Ishikawa (cell line): ENCODE measurements at regions not wholly inside any gene's neighbourhood (a gene's known extent, or its start where the extent isn't known, plus 50 kb on each side); places are given as distances from the start of the nearest gene placed in this dataset.

Experiments
- CEBPB ChIP-seq: IDR thresholded peaks from 2 replicates; pipeline ENCODE4 v1.6.1; 2012
- CREB1 ChIP-seq: IDR thresholded peaks from 2 replicates; pipeline ENCODE4 v1.6.1; 2012; ENCODE audit warnings: low read depth
- EGR1 ChIP-seq: IDR thresholded peaks from 2 replicates; pipeline ENCODE4 v1.6.1; 2012
- EP300 ChIP-seq: IDR thresholded peaks from 2 replicates; pipeline ENCODE4 v1.6.1; 2012; ENCODE audit warnings: borderline replicate concordance
- FOXM1 ChIP-seq: IDR thresholded peaks from 2 replicates; pipeline ENCODE4 v1.6.1; 2012; ENCODE audit warnings: low read depth, borderline replicate concordance
- MAX ChIP-seq: IDR thresholded peaks from 2 replicates; pipeline ENCODE4 v1.6.1; 2012
- NFIC ChIP-seq: IDR thresholded peaks from 2 replicates; pipeline ENCODE4 v1.6.1; 2012
- RAD21 ChIP-seq: IDR thresholded peaks from 2 replicates; pipeline ENCODE4 v1.6.1; 2012; ENCODE audit warnings: low read depth
- TAF1 ChIP-seq: IDR thresholded peaks from 2 replicates; pipeline ENCODE4 v1.6.1; 2012; ENCODE audit warnings: low read depth, mild to moderate bottlenecking
- TCF12 ChIP-seq: IDR thresholded peaks from 2 replicates; pipeline ENCODE4 v1.6.1; 2012; ENCODE audit warnings: low read depth
- TEAD4 ChIP-seq: IDR thresholded peaks from 2 replicates; pipeline ENCODE4 v1.6.1; 2012
- YY1 ChIP-seq: IDR thresholded peaks from 2 replicates; pipeline ENCODE4 v1.6.1; 2012; ENCODE audit warnings: low read depth
- ZBTB7A ChIP-seq: IDR thresholded peaks from 2 replicates; pipeline ENCODE4 v1.6.1; 2012; ENCODE audit warnings: low read depth
- TF ChIP-seq, protein P1 (sequence below): IDR thresholded peaks from 2 replicates; pipeline ENCODE4 v1.6.1; 2012
- TF ChIP-seq, protein P2 (sequence below): IDR thresholded peaks from 2 replicates; pipeline ENCODE4 v1.6.1; 2012; ENCODE audit warnings: low read depth, mild to moderate bottlenecking

DNA sequence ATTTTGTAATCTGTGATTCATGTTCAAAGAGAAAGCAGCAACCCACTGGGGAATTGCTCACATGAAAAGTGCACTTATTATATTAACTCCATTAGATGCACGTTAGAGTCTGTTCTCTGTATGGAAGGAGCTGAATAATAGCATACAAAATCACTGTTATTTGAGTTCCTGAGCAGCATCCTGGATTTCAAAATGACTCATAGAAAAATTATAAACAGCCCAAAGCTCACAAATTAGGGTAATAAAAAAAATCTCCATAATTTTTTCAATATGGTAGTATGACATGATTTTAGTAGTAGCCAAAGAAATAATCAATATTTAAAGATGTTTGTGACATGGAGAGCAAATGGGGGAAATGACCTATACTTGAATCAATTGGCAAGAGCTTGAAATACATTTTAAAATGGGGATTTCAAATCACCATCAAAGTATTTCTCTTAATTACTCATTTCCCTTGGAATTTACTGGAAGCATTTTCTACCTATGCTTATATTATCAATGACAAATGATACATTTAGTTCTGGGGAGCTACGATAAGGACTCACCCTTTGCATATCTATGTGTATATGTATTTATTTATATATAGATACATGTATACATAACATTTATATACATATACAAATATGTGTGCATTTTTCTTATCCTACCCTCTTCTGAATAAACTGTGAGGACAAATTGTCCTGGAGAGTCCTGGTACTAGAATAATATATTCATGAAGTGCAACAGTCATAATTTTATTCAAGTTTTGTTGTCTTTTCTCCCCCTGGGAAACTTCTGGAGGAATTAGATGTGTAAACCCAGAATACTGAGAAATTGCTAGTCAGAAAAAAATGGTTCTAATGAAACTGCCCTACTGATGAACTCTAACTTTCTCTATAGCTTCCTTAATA lies 116.3 kb downstream of the RPL22L1 start:
- TF ChIP-seq EGR1 (no peak), TAF1 (no peak), NFIC (no peak), CREB1 (no peak), YY1 (no peak), TCF12 (no peak), TEAD4 (no peak), ZBTB7A (no peak), EP300 (no peak)
- TF ChIP-seq, protein P1, sequence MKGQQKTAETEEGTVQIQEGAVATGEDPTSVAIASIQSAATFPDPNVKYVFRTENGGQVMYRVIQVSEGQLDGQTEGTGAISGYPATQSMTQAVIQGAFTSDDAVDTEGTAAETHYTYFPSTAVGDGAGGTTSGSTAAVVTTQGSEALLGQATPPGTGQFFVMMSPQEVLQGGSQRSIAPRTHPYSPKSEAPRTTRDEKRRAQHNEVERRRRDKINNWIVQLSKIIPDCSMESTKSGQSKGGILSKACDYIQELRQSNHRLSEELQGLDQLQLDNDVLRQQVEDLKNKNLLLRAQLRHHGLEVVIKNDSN = no peak
- TF ChIP-seq, protein P2, sequence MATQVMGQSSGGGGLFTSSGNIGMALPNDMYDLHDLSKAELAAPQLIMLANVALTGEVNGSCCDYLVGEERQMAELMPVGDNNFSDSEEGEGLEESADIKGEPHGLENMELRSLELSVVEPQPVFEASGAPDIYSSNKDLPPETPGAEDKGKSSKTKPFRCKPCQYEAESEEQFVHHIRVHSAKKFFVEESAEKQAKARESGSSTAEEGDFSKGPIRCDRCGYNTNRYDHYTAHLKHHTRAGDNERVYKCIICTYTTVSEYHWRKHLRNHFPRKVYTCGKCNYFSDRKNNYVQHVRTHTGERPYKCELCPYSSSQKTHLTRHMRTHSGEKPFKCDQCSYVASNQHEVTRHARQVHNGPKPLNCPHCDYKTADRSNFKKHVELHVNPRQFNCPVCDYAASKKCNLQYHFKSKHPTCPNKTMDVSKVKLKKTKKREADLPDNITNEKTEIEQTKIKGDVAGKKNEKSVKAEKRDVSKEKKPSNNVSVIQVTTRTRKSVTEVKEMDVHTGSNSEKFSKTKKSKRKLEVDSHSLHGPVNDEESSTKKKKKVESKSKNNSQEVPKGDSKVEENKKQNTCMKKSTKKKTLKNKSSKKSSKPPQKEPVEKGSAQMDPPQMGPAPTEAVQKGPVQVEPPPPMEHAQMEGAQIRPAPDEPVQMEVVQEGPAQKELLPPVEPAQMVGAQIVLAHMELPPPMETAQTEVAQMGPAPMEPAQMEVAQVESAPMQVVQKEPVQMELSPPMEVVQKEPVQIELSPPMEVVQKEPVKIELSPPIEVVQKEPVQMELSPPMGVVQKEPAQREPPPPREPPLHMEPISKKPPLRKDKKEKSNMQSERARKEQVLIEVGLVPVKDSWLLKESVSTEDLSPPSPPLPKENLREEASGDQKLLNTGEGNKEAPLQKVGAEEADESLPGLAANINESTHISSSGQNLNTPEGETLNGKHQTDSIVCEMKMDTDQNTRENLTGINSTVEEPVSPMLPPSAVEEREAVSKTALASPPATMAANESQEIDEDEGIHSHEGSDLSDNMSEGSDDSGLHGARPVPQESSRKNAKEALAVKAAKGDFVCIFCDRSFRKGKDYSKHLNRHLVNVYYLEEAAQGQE = no peak

- TF ChIP-seq TCF12 (no peak), RAD21 (no peak), TEAD4 (no peak)
Observed at GRCh38 chr3:170752571-170753155, 117.3 kb downstream of the RPL22L1 start.

GRCh38 chr3:170751899-170752293 lies 118.1 kb downstream of the RPL22L1 start:
- TF ChIP-seq RAD21 = no peak

- TF ChIP-seq MAX (no peak), FOXM1 (no peak), TEAD4 (peak; percentile 38; the same call in 1 of the 2 replicates), EP300 (peak; percentile 25; the same call in 1 of the 2 replicates), NFIC (peak; percentile 21; the same call in 1 of the 2 replicates), EGR1 (no peak)
- TF ChIP-seq, protein P1 = no peak
- TF ChIP-seq, protein P2 = no peak
Observed at GRCh38 chr3:170751083-170751898, 118.7 kb downstream of the RPL22L1 start.

DNA sequence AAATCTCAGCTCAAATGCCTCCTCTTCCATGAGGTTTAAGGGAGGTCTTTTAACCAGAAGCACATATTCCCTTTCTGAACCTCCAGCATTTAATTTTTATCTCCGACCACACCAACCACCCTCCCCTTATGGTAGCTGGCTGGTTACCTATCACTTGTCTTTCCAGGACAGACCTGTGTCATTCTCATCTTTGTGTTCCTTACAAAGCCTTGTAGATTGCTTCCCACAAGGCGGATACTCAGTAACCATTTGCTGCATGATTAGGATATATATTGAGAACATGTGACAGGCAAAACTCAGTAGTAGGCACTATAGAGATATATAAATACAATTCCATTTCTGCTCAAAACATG lies 119.5 kb downstream of the RPL22L1 start:
- TF ChIP-seq TAF1 (no peak), TCF12 (no peak), TEAD4 (no peak), NFIC (no peak), EGR1 (no peak)

DNA sequence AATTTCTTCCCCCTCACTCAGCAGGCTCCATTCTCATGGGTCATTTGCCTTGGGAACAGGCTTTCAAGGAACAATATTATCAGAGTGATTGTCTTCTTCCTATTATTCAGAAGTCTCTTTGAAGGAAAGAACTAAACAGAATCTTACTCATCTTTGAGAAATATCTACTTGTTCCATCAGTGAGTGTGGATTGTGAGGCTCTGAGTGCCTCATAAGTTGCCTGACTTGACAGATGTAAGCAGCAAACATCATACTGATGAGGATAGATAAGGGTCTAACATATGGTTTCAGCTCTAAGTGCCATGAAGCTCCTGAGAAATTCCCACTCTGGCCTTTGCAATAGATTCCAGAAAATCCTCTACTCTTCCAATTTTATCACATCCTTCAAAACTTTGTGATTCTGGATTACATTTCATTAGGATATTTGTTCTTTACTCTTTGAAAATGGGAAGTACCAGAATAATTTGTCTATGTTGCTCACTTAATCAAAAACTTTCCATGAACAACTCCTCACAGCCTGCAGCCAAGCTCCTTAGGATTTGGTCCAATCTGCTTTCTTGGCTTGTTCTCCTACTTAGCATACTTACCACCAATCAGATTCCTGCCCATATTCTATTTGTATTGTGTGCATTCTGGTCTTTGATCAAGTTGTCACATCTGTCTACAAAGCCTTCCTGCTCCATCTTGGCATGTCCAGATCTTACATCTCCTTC lies 120.1 kb downstream of the RPL22L1 start:
- TF ChIP-seq TCF12 (no peak), YY1 (no peak), RAD21 (no peak), TAF1 (no peak), CREB1 (no peak), NFIC (no peak), CEBPB (no peak), FOXM1 (no peak), ZBTB7A (no peak), TEAD4 (no peak), MAX (no peak), EP300 (no peak)
- TF ChIP-seq, protein P1 = no peak
